Kidney (tissue), 13 donors: ENCODE measurements at regions not wholly inside any gene's neighbourhood (a gene's known extent, or its start where the extent isn't known, plus 50 kb on each side); places are given as distances from the start of the nearest gene placed in this dataset.

Experiments used
- DNase-seq, 5 donors: peaks; one replicate each; pipeline ENCODE4 v3.0.0-alpha.2; 2013 to 2020
- FAIRE-seq: peaks from 2 replicates; lab custom pipeline; 2012; peaks lifted over from hg19 to GRCh38; lab: Jason Lieb, UNC
- H3K27ac ChIP-seq, 2 donors: one replicate each; pipeline ENCODE4 v1.7.0; 2013; ENCODE audit warnings: low read depth in 2 of 2, low read length in 2 of 2, inconsistent platforms in 1 of 2
- H3K27me3 ChIP-seq: one replicate; pipeline ENCODE4 v1.7.1; 2013; ENCODE audit warnings: low read length, inconsistent platforms; ENCODE audit not compliant: control insufficient read depth, insufficient read depth
- H3K36me3 ChIP-seq, 3 donors: one replicate each; pipeline versions ENCODE4 v1.7.0 to v1.7.1; 2013; ENCODE audit warnings: low read length in 3 of 3, control low read depth in 1 of 3, inconsistent platforms in 1 of 3; ENCODE audit not compliant: insufficient read depth in 3 of 3, control insufficient read depth in 2 of 3
- H3K4me1 ChIP-seq, 3 donors: one replicate each; pipeline versions ENCODE4 v1.7.0 to v1.7.1; 2013; ENCODE audit warnings: low read length in 3 of 3, inconsistent platforms in 1 of 3, low read depth in 1 of 3; ENCODE audit not compliant: control insufficient read depth in 2 of 3, insufficient read depth in 2 of 3
- H3K4me3 ChIP-seq, 3 donors: one replicate each; pipeline versions ENCODE4 v1.7.0 to v1.8.1; 2013; ENCODE audit warnings: low read length in 3 of 3, control low read depth in 1 of 3, inconsistent platforms in 1 of 3
- H3K9ac ChIP-seq, 3 donors: one replicate each; pipeline versions ENCODE4 v1.7.0 to v1.7.1; 2013; ENCODE audit warnings: low read length in 3 of 3, control low read depth in 1 of 3, inconsistent platforms in 1 of 3
- H3K9me3 ChIP-seq, 3 donors: one replicate each; pipeline versions ENCODE4 v1.7.0 to v1.7.1; 2013; ENCODE audit warnings: low read length in 3 of 3, control low read depth in 1 of 3, inconsistent platforms in 1 of 3; ENCODE audit not compliant: control insufficient read depth in 2 of 3, insufficient read depth in 1 of 3
- CTCF ChIP-seq: IDR thresholded peaks from 3 replicates; pipeline ENCODE4 v1.5.1; 2012; ENCODE audit warnings: mild to moderate bottlenecking, moderate library complexity, borderline replicate concordance; ENCODE audit not compliant: insufficient read depth; ENCODE audit errors: extremely low read depth
- intact Hi-C: fragments of 100-400 bp; cut with DNase I; formaldehyde crosslinking; loops from one replicate; pipeline ENCODE4 v1.11.1; 2022
- donor health status: control.
- donor health status: control.
- donor health status: control.
- donor health status: control.
- donor health status: control.
- donor health status: DM: yes; HTN: yes; CAD: no.
- donor health status: Normal renal cell carcinoma (clear cell type).

- Histone ChIP-seq H3K9ac (no peak overlapping the region), H3K4me3 (no peak overlapping the region), H3K27ac (no peak overlapping the region), H3K27me3 (no peaks in the 10 kb centered on the region), H3K9me3 (no peaks in the 10 kb centered on the region), H3K36me3 (no peaks in the 10 kb centered on the region), H3K4me1 (peaks cover 0 to 2% (median 0%) of the 10 kb centered on the region in 3 donors)
- FAIRE-seq: no peak
- TF ChIP-seq CTCF: no peak
- peak in 3 of 5 donors; percentile 10 to 19 (median 15) for DNase-seq
- intact Hi-C loops: no loop called here
Observed at GRCh38 chr13:69565334-69565733, 542.3 kb upstream of the ATXN8OS start.

- Histone ChIP-seq H3K36me3 (no peaks in the 10 kb centered on the region), H3K27me3 (no peaks in the 10 kb centered on the region), H3K9me3 (no peaks in the 10 kb centered on the region), H3K4me1 (no peaks in the 10 kb centered on the region), H3K9ac (no peak overlapping the region), H3K4me3 (no peak overlapping the region), H3K27ac (no peak overlapping the region)
- DNase-seq (no peak), FAIRE-seq (no peak)
- intact Hi-C loops: no loop called here
- TF ChIP-seq CTCF: no peak
Observed at GRCh38 chr13:69556540-69557196, 551.0 kb upstream of the ATXN8OS start.

GRCh38 chr13:69553976-69554375 lies 553.6 kb upstream of the ATXN8OS start:
- H3K27ac ChIP-seq: no peak overlapping the region
- FAIRE-seq (no peak), DNase-seq (no peak)
- H3K4me1 ChIP-seq: no peaks in the 10 kb centered on the region
- no peaks in the 10 kb centered on the region for H3K9me3 ChIP-seq
- no peaks in the 10 kb centered on the region for H3K27me3 ChIP-seq
- intact Hi-C loops: no loop called here
- no peak overlapping the region for H3K9ac ChIP-seq
- TF ChIP-seq CTCF: no peak
- H3K4me3 ChIP-seq: no peak overlapping the region
- no peaks in the 10 kb centered on the region for H3K36me3 ChIP-seq

GRCh38 chr13:69551193-69551592 lies 556.4 kb upstream of the ATXN8OS start:
- no peaks in the 10 kb centered on the region for H3K27me3 ChIP-seq
- no peak for TF ChIP-seq CTCF
- no peak overlapping the region for H3K4me3 ChIP-seq
- H3K36me3 ChIP-seq: no peaks in the 10 kb centered on the region
- no peak overlapping the region for H3K27ac ChIP-seq
- H3K9ac ChIP-seq: no peak overlapping the region
- no peaks in the 10 kb centered on the region for H3K9me3 ChIP-seq
- no peaks in the 10 kb centered on the region for H3K4me1 ChIP-seq
- FAIRE-seq (peak; percentile 61), DNase-seq (no peak)
- intact Hi-C loops: no loop called here
